HG03354 (cell line): ENCODE measurements at regions not wholly inside any gene's neighbourhood (a gene's known extent, or its start where the extent isn't known, plus 50 kb on each side); places are given as distances from the start of the nearest gene placed in this dataset.
"Not testable (repeated sequence)": the region's sequence is repeated elsewhere in the genome, so short reads cannot be mapped to it uniquely, and the experiment has no call there.

Source experiments
- ATAC-seq: cut with Tn5 transposase; IDR thresholded peaks from one replicate; pipeline ENCODE4 v1.9.1; 2021; ENCODE audit warnings: mild to moderate bottlenecking; ENCODE audit not compliant: unreplicated experiment, poor library complexity, severe bottlenecking

DNA sequence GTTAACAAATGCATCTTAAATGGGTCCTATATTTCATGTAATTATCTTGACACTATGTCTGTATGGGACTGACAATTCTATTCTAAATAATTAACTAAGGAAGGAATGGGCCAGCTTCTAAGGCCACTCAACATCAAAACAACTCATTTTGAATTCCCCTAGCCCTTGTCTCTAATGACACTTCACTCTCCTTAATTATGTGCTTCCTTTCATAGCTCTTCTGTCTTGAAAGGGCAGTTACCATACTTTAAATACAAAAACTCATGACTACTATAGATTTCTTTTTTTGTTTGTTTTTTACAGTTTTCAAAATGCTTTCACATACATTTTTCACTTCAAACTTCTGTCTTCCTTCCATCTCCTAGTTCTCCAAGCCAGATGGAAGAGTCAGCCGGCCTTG lies 126.1 kb upstream of the CHODL start:
- no peak for ATAC-seq

DNA sequence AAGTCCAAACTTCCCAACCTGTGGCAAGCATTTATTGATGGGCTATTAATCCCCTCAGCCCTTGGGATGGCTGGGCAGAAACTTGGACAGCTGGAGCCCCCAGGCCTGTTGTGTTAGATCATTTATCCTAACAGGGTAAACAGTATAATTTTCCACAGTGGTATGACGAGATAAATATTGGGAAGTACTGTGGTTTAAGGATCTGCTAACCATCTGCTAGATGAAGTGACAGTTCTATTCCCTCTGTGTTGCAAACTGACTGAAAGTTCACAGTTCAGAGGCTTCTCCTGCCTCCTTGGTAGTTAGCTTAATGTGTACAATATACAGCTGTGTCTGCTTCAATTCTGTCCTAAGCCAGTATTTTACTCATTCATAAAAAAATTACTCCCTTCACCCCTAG lies 127.5 kb upstream of the CHODL start:
- no peak for ATAC-seq

DNA sequence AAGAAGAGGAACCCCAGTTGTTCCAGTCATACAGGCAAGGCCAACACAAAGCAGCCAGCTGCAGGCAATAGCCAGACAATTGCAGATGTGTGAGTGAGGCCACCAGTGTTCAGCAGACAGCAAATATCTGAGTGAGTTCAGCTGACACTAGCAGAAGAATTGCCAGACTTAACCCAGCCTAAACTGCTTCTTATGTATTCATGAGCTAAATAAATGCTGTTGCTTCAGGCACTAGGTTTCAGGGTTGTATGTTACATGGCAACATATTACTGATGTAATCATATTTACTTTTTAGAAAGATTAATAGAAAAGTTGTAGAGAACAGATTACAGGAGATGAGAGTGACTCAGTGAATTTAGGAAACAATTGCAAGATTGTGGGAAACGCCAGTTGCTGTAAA lies 129.8 kb upstream of the CHODL start:
- no peak for ATAC-seq

DNA sequence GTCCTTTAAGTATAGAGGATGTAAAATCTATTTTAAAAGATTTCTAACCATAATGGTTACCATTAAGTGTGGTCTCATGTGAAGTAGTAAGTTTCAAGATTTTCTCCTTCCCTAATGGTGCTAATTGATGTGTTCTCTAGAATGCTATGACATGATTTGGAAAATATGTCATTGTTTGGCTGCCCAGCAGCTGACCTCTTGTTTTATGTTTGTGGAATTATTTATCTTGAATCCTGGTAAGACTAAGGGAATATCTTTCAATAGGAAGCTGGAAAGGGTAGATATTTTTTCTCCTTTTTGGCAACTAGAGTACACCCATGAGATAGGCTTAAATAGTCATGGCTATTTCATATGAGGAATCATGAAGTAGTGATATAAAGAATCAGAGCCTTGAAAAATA lies 139.8 kb upstream of the CHODL start:
- ATAC-seq, result no peak

DNA sequence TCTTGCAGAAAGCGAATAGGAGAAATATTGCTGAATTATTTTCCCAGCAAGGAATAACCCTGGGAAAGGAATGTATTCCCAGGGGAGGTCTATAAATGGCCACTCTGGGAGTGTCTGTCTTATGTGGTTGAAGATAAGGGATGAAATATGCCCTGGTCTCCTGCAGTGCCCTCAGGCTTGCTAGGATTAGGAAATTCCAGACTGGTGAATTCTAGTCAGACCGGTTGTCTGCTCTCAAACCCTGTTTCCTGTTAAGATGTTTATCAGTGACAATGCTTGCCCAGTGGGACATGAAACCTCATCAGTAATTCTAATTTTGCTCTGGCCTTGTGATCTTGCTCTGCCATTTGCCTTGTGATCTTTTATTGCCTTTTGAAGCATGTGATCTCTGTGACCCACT lies 148.2 kb upstream of the CHODL start:
- not testable (repeated sequence) for ATAC-seq

DNA sequence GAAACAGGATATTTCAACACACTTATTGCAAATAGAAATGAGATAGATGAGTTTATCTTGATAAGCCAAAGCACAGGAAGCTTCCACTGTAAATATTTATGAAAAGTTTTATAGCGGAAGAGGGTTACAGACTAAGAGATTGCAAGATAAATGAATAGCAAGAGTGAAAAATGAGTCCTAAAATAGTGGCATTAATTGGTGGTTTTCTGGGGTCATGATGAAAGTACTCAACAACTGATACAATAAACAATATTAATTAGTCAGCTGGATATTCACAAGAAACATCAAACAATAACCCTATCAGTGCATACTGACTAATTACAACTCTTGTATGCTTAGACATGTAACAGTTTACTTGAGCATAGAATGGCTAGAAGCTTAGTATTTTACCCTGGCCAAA lies 154.8 kb upstream of the CHODL start:
- no peak for ATAC-seq

DNA sequence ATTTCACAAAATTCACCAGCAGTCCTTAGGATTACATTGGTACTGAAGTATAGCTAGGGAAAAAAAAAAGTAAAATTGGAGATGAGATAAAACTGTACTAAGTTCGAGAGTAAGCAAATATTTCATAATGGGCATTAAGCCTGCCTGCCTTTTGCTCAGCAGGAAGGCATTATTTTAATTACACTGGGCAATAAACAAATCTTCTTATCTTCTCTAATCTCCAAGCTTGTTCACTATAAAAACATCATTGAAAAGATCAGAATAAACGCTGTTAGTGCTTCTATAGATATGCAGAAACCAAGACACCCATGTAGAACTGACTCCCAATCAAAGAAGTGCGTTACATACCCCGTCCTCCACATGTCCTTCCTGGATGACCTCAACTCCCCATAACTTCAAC lies 174.2 kb upstream of the CHODL start:
- ATAC-seq, result no peak

DNA sequence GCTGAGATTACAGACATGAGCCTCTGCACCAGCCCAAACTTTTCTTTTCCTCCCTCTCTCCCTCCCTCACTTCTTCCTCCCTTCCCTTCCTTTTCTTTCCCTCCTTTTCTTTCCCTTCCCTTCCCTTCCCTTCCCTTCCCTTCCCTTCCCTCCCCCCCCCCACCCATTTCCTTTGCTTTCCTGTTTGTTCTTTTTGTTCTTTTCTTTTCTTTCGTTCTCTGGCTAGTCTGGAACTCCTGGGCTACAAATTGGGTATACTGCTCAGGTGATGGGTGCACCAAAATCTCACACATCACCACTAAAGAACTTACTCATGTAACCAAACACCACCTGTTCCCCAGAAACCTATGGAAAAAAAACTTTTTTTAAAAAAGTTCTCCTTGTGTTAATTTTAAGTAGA lies 174.8 kb upstream of the CHODL start:
- ATAC-seq, result no peak

DNA sequence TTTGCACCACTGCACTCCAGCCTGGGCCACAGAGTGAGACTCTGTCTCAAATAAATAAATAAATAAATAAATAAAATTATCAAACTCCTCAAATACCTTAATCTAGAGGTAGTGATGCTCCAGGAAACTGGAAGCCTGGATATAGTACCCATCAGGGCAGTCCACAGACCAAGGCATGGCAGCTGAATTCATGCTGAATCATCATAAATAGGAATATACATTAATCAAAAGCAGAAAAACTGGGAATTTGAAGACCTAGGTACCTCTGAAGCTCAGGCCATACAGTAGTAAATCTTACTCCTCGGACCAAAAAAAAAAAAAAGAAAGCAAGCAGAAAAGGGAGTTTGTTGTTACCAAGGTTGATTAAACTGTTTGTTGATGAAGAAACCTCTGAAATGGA lies 184.2 kb upstream of the CHODL start:
- no peak for ATAC-seq

DNA sequence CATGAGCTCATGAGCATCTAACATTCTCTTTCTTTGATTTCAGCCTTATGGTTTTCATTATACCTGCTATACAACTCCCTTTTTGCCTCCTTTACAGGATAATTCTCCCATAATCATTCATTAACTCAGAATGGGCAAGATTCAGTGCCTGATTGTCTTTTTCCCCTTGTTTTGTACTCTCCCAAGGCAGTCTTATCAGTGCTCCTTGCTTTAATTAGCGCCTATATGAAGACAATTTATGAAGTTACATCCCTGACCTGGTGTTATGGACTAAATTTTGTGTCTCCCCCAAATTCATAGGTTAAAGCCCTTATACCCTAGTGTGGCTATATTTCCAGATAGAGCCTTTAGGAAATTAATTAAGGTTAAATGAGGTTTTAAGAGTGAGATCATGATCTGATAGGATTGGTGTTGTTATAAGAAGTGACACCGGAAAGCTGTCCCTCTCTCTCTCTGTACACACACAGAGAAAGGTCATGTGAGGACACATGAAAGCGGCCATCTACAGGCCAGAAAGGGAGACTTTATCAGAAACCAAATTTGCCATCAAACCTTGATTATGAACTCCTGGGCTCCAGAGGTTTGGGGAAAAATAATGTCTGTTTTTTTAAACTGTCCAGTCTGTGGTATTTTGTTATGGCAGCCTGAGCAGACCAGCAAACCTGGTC lies 185.8 kb upstream of the CHODL start:
- no peak for ATAC-seq

DNA sequence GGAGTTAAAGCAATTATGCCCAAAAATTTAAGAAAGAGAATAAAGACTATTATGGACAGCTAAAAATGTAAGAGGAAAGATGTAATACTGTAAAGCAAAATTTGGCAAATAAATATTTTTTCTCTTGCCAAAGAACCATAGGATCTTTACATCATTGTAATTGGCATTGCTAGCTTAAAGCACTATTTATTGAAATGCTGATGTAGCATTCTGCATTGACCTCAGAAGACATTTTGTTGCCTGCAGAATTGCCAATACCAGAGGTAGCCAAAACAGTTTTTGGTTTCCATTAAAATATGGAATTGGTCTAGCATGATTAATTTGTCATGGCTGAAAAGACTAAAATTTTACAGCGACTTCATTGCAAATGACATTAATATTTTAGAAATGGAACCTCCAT lies 191.5 kb upstream of the CHODL start:
- no peak for ATAC-seq

DNA sequence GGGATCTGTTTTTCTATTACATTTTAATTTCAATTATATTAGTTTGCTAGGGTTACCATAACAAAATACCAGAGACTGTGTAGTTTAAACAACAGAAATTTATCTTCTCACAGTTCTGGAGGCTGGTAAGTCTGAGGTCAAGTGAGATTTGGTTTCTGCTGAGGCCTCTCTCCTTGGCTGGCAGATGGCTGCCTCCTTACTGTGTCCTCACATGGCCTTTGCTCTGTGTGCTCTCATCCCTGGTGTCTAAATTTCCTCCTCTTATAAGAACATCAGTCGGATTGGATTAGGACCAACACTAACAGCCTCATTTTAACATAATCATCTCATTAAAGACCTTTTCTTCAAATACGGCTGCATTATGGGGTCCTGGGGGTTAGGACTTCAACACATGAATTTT lies 195.2 kb upstream of the CHODL start:
- no peak for ATAC-seq

DNA sequence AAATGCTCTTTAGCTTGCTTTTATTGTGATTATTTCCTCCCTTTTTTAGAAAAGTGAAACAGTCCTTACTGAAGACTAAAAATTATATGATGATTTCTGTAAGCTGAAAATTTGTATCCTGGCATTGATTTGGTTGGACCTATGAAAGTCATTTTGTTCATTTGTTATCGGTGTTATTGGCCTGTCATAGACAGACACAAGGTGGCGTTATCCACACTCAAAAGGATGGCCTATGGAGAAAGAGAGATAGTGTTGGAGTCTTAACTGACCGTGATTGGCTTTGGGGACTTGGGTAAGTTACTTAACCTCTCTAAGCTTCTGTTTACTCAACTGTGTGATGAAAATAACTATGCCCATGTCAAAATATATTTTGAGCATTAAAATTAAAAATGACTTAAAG lies 203.6 kb upstream of the CHODL start:
- no peak for ATAC-seq

DNA sequence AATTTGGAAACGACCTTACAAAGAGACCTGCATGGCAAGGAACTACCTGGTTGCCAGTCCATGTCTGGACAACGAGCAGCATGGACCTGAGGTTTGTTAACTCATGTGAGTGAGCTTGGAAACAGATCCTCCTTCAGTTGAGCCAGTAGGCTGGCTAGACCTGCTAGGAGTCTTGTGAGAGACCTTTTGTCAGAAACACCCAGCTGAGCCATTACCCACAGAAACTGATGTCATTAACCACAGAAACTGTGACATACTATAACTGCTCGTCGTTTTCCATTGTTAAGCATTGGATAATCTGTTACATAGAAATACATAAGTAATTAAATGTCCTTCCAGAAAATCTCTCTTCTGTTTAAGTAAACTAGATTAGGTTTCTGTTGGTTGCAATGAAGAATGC lies 211.1 kb upstream of the C21orf91 start:
- ATAC-seq, result no peak

DNA sequence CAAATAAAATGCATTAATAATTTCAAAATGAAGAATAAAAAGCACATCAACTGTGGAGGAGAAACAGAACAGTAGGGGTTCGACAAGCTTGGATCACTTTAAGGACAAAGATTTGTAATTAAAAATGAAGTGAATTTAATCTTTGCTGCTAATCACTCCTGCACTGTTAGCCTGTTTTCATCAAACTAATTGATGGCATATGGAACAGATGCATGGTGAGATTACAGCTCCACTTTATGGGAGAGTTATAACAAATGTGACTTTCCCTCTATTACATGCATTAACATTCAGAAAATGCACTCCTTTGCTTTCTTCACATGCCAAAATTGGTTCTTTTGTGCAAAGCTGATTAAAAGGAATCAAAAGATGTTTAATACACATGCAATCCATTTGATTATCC lies 207.2 kb upstream of the C21orf91 start:
- ATAC-seq, result no peak

DNA sequence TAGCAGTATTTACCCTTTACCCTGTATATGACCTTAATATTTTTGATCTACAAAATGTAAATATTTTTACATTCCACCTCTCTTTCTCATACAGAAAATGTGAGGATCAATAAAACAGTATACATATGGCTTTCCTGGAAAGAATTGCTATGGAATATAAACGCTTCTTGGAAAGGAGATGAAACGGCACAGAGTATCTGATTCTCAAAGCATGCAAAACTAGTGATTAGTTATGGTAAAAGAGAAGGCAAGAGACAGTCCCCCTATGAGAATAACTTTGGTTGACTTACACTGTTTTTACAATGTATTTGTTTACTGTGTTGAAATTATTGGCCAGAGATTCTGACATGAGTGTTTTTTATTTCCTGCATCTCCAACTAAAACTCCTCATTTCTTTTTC lies 204.6 kb upstream of the C21orf91 start:
- ATAC-seq, result no peak

DNA sequence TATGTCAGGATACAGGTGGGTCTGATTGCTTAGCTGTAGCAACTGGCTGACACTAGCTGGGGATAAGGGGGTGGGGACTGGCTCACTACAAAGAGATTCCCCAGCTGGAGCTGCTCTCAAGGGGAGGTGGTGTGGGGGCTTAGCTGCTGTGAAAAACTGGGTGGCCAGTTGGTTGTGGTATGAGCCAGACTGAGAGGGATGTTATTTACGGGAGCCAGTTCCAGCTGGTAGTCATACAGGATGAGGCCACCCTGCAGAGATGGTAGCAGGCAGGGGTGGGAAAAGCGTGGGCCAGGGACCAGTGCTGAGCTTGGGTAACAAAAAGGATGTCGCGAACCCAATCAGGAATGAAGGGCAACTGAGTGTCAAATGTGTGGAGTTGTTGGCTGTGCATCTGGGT lies 204.0 kb upstream of the C21orf91 start:
- ATAC-seq, result no peak

DNA sequence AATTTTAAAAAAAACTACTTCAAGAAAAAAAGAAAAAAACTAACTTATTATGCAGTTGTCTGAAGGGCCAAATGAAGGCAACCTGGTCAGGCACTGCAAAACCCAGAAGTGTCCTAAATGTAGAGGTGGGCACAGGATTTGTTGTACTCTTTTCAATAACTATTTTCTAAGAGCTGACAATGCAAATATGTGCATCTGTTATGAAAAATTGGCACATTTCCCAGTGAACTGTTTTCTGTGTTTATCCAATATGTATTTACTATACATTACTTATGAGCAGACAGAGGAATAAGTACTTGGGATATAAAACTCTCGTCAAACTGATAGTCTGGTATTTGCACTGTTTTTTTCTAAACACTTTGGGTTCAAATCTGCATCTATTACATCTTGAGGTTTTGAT lies 188.0 kb upstream of the C21orf91 start:
- no peak for ATAC-seq

DNA sequence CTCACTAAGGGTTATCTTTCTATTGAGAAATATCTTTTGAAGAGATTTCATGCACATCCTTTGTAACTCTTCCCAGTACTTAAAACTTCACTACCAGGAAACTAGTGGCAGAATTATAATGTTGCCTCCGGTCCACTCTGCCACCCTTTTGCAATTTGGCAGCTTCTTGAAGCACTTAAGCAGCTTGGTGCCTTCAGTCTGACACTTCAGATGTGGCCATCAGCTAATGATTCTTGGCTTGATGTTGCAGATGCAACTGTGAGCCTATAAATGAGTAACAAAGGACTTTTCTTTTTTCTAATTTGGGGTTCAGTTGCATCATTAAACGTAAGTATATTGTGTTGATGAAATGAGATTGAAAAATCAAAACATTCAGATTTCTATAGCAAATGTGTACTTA lies 187.5 kb upstream of the C21orf91 start:
- ATAC-seq, result no peak

DNA sequence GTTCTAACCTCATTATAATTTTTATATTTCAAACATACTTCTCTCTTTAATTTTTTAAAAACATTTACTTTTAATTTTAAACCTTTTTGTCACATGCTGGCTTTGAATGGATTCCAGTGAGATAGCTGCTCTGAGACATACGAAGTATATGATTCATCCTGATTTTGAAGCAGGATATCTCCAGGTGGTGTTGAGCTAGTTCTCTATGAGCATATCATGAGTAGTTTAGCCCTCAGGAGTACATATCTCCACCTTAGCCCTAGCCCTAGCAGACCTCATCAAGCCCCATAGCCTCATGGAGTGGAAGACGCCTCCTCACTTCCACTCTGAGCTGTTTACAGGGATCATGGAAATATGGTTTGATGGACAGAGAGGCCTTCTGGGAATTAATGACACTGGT lies 183.2 kb upstream of the C21orf91 start:
- ATAC-seq, result no peak

DNA sequence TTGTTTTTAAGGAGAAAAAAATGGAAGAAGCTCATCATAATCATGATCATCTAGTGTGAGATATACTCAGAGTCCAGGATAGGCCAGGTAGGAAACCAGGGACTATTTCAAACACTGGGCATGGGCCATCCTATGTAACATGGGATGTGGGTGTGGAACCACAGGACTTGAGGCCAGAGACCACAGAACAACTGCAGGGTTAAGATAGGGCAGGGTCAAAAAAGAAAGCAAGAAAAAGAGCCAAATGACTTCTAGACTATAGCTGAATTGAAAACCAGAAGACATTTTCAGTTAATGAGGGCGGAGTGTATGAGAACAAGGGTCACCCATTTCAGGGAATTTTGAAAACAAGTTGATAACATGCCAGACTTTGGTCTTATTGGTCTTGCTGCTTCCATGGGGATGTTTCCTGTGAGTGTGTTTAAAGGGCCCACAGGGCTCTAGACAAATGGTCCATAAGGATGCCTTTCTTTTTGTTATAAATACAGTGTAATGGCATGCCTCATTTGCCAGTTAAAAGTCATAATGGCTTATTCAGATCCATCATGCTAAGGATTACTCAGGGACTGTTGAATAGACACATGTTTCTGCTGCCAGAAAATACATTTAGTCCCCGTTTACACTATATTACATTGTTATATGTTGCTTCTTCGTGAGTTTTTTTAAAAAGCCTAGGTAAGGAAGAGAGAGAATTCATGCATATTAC lies 182.0 kb upstream of the C21orf91 start:
- no peak for ATAC-seq

DNA sequence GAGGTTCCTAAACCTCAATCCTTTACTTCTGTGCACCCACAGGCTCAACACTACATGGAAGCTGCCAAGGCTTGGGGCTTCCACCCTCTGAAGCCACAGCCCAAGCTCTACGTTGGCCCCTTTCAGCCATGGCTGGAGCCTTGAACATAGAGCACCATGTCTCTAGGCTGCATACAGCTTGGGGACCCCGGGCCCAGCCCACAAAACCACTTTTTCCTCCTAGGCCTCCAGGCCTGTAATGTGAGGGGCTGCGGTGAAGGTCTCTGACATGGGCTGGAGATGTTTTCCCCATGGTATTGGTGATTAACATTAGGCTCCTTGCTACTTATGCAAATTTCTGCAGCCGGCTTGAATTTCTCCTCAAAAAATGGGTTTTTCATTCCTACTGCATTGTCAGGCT lies 179.4 kb upstream of the C21orf91 start:
- ATAC-seq, result not testable (repeated sequence)
